ENCODE measurements at regions not wholly inside any gene's neighbourhood (a gene's known extent, or its start where the extent isn't known, plus 50 kb on each side); places are given as distances from the start of the nearest gene placed in this dataset.

- POLR2A ChIA-PET: no interaction called here
- no peaks in the 10 kb centered on the region for H3K36me3 Mint-ChIP-seq (ENCODE audit: insufficient read depth, unreplicated experiment)
- DNase-seq (ENCODE audit: unreplicated experiment): no peak
- intact Hi-C loops (cut with micrococcal nuclease): no loop called here
- no peak for TF ChIP-seq CTCF (IDR thresholded peaks at IDR 0.05; ENCODE audit: unreplicated experiment)
- H3K27me3 Mint-ChIP-seq (ENCODE audit: insufficient read depth, unreplicated experiment): no peaks in the 10 kb centered on the region
- H3K4me1 Mint-ChIP-seq (ENCODE audit: insufficient read depth, unreplicated experiment): no peaks in the 10 kb centered on the region
- no peak overlapping the region for H3K4me3 Mint-ChIP-seq (ENCODE audit: unreplicated experiment)
- CTCF ChIA-PET: no interaction called here
- BruUV-seq (replicated peaks): no TSS peak
- H3K27ac Mint-ChIP-seq (ENCODE audit: low read depth, unreplicated experiment): no peak overlapping the region
- peaks cover 29% of the 10 kb centered on the region for H3K9me3 Mint-ChIP-seq (ENCODE audit: unreplicated experiment)
Measured at GRCh38 chr9:119758990-119759389, 389.8 kb upstream of the BRINP1 start.

GRCh38 chr9:119758241-119758640, 389.0 kb upstream of the BRINP1 start:
- no peak for DNase-seq (ENCODE audit: unreplicated experiment)
- CTCF ChIA-PET: interaction anchor here (0.6 kb wide), 2 partner anchors 434 to 586 kb away, joined by 3 to 5 read pairs; no protein-coding TSS in a partner anchor
- Mint-ChIP-seq H3K27ac (ENCODE audit: low read depth, unreplicated experiment) (no peak overlapping the region), H3K27me3 (ENCODE audit: insufficient read depth, unreplicated experiment) (no peaks in the 10 kb centered on the region), H3K4me1 (ENCODE audit: insufficient read depth, unreplicated experiment) (no peaks in the 10 kb centered on the region), H3K9me3 (ENCODE audit: unreplicated experiment) (peaks cover 29% of the 10 kb centered on the region), H3K4me3 (ENCODE audit: unreplicated experiment) (no peak overlapping the region), H3K36me3 (ENCODE audit: insufficient read depth, unreplicated experiment) (no peaks in the 10 kb centered on the region)
- BruUV-seq (replicated peaks): no TSS peak
- intact Hi-C loops (cut with micrococcal nuclease): no loop called here
- TF ChIP-seq CTCF (IDR thresholded peaks at IDR 0.05; ENCODE audit: unreplicated experiment): no peak
- POLR2A ChIA-PET: no interaction called here

DNA sequence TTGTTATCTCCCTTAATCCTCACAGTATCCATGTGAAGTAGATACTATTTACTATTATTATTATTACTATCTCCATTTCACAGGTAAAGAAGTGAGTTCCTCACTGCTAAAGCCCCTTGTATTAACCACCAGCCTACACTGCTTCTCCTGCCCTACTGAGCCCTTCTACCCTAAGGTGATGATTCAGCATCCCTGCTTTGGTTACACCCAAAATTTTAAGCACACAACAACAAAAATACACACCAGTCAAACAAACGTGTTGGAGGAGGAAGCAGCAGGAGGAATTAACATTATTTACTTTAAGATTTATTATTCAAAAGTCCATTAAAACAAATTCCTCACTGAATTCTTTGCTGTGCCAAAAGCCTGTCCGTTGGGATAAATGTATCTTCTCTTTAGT, 370.2 kb upstream of the BRINP1 start:
- H3K27me3 Mint-ChIP-seq (ENCODE audit: insufficient read depth, unreplicated experiment): no peaks in the 10 kb centered on the region
- BruUV-seq (replicated peaks): no TSS peak
- no peak overlapping the region for H3K27ac Mint-ChIP-seq (ENCODE audit: low read depth, unreplicated experiment)
- intact Hi-C loops (cut with micrococcal nuclease): no loop called here
- no peaks in the 10 kb centered on the region for H3K4me1 Mint-ChIP-seq (ENCODE audit: insufficient read depth, unreplicated experiment)
- H3K9me3 Mint-ChIP-seq (ENCODE audit: unreplicated experiment): peaks cover 52% of the 10 kb centered on the region
- TF ChIP-seq CTCF (IDR thresholded peaks at IDR 0.05; ENCODE audit: unreplicated experiment): no peak
- no peak for DNase-seq (ENCODE audit: unreplicated experiment)
- no peak overlapping the region for H3K4me3 Mint-ChIP-seq (ENCODE audit: unreplicated experiment)
- ChIA-PET POLR2A (interaction anchor here (0.7 kb wide), 1 partner anchor 29 kb away, joined by 3 read pairs; no protein-coding TSS in a partner anchor), CTCF (no interaction called here)
- H3K36me3 Mint-ChIP-seq (ENCODE audit: insufficient read depth, unreplicated experiment): no peaks in the 10 kb centered on the region

DNA sequence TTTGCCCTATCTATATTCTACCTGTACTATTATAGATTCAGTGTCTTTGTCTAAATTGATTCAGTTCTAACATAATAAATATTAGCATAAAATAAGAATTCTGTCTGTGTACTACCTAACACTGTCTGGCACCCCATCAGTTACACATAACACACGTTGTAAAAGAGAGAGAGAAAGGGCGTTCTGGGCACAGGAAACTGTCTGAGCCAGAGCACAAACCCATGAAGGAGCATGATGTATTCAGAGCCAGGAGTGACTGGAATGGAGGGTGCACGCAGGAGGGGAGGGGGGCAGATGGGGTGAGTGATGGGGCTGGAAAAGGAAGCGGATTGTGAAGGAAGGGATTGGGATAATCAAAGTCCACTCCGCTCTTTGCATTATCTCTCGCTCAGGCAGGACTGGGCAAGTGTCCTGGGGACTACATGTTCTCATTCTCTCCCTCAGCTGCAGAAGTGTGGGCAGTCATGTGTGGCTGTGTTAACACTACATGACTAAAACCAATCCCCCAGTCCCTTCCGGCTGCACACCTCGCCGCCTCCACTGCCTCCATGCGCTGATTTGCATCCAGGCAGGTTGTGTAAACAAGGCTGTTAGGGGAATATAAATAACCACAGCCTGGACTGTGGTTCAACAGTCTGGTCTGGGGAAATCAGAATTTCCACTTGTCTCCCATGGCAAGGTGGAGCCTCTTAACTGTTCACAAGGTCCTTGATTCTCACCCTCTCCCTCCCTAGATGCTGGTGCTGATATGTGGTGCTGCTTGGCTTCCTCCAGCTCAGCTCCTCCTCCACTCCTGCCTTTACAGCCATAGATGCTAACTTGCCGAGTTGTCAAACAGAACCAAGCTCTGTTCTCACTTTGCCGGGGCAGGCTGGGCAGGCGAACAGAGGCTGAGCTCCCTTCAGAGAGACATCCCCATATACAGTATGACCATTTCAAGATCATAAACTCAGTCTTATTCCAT, 367.5 kb upstream of the BRINP1 start:
- H3K27ac Mint-ChIP-seq (ENCODE audit: low read depth, unreplicated experiment): no peak overlapping the region
- H3K4me1 Mint-ChIP-seq (ENCODE audit: insufficient read depth, unreplicated experiment): no peaks in the 10 kb centered on the region
- no peaks in the 10 kb centered on the region for H3K27me3 Mint-ChIP-seq (ENCODE audit: insufficient read depth, unreplicated experiment)
- no peak for TF ChIP-seq CTCF (IDR thresholded peaks at IDR 0.05; ENCODE audit: unreplicated experiment)
- ChIA-PET POLR2A (interaction anchor here (0.5 kb wide), 1 partner anchor 536 kb away, joined by 3 read pairs; no protein-coding TSS in a partner anchor), CTCF (no interaction called here)
- H3K9me3 Mint-ChIP-seq (ENCODE audit: unreplicated experiment): peaks cover 36% of the 10 kb centered on the region
- H3K4me3 Mint-ChIP-seq (ENCODE audit: unreplicated experiment): no peak overlapping the region
- DNase-seq (ENCODE audit: unreplicated experiment): no peak
- H3K36me3 Mint-ChIP-seq (ENCODE audit: insufficient read depth, unreplicated experiment): no peaks in the 10 kb centered on the region
- intact Hi-C loops (cut with micrococcal nuclease): no loop called here
- no TSS peak for BruUV-seq (replicated peaks)

Measured in MCF 10A (cell line).